ENCODE measurements at regions not wholly inside any gene's neighbourhood (a gene's known extent, or its start where the extent isn't known, plus 50 kb on each side); places are given as distances from the start of the nearest gene placed in this dataset.

DNA sequence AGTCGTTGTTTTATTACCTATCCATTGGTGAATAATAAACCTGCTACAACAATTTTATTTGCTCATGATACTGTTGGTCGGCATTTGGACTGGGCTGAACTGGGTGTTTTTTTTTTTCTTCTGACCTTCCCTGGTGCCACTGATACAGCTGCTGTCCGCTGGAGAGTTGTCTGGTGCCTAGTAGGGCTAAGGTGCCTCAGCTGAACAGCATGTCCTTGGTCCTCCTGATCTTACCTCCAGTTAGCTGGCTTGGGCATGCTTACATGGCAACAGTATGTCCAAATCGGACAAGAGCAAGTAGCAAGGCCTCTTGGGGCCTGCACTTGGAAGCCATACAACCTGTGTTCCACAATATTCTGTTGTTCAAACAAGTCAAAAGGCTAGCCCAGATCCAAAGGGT, 563.4 kb downstream of the BMP2 start:
- POLR2A ChIA-PET = no interaction called here
- CTCF ChIA-PET (ENCODE audit: low intra/inter-chr PET ratio, low total read pairs) = no interaction called here
- TF ChIP-seq, protein P1, sequence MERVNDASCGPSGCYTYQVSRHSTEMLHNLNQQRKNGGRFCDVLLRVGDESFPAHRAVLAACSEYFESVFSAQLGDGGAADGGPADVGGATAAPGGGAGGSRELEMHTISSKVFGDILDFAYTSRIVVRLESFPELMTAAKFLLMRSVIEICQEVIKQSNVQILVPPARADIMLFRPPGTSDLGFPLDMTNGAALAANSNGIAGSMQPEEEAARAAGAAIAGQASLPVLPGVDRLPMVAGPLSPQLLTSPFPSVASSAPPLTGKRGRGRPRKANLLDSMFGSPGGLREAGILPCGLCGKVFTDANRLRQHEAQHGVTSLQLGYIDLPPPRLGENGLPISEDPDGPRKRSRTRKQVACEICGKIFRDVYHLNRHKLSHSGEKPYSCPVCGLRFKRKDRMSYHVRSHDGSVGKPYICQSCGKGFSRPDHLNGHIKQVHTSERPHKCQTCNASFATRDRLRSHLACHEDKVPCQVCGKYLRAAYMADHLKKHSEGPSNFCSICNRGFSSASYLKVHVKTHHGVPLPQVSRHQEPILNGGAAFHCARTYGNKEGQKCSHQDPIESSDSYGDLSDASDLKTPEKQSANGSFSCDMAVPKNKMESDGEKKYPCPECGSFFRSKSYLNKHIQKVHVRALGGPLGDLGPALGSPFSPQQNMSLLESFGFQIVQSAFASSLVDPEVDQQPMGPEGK (CRISPR knock-in tag; IDR thresholded peaks at IDR 0.05) = no peak
- TF ChIP-seq HIVEP1 (CRISPR knock-in tag; IDR thresholded peaks at IDR 0.05) (no peak), ZNF30 (CRISPR knock-in tag; IDR thresholded peaks at IDR 0.05) (no peak), HNRNPUL1 (IDR thresholded peaks at IDR 0.05; ENCODE audit: low read depth, low read length) (no peak), SYNCRIP (IDR thresholded peaks at IDR 0.05; ENCODE audit: insufficient read depth, low read depth, low read length) (no peak), ZNF546 (CRISPR knock-in tag; conservative IDR thresholded peaks at IDR 0.05) (no peak), ZNF160 (CRISPR knock-in tag; IDR thresholded peaks at IDR 0.05) (no peak), AKAP8 (CRISPR knock-in tag; IDR thresholded peaks at IDR 0.05) (no peak), ZNF12 (CRISPR knock-in tag; IDR thresholded peaks at IDR 0.05) (no peak), ZSCAN21 (CRISPR knock-in tag; IDR thresholded peaks at IDR 0.05; ENCODE audit: borderline replicate concordance) (no peak)
- TF ChIP-seq, protein P2, sequence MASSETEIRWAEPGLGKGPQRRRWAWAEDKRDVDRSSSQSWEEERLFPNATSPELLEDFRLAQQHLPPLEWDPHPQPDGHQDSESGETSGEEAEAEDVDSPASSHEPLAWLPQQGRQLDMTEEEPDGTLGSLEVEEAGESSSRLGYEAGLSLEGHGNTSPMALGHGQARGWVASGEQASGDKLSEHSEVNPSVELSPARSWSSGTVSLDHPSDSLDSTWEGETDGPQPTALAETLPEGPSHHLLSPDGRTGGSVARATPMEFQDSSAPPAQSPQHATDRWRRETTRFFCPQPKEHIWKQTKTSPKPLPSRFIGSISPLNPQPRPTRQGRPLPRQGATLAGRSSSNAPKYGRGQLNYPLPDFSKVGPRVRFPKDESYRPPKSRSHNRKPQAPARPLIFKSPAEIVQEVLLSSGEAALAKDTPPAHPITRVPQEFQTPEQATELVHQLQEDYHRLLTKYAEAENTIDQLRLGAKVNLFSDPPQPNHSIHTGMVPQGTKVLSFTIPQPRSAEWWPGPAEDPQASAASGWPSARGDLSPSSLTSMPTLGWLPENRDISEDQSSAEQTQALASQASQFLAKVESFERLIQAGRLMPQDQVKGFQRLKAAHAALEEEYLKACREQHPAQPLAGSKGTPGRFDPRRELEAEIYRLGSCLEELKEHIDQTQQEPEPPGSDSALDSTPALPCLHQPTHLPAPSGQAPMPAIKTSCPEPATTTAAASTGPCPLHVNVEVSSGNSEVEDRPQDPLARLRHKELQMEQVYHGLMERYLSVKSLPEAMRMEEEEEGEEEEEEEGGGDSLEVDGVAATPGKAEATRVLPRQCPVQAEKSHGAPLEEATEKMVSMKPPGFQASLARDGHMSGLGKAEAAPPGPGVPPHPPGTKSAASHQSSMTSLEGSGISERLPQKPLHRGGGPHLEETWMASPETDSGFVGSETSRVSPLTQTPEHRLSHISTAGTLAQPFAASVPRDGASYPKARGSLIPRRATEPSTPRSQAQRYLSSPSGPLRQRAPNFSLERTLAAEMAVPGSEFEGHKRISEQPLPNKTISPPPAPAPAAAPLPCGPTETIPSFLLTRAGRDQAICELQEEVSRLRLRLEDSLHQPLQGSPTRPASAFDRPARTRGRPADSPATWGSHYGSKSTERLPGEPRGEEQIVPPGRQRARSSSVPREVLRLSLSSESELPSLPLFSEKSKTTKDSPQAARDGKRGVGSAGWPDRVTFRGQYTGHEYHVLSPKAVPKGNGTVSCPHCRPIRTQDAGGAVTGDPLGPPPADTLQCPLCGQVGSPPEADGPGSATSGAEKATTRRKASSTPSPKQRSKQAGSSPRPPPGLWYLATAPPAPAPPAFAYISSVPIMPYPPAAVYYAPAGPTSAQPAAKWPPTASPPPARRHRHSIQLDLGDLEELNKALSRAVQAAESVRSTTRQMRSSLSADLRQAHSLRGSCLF (CRISPR knock-in tag; IDR thresholded peaks at IDR 0.05; ENCODE audit: borderline replicate concordance) = no peak
- TF ChIP-seq, protein P3, sequence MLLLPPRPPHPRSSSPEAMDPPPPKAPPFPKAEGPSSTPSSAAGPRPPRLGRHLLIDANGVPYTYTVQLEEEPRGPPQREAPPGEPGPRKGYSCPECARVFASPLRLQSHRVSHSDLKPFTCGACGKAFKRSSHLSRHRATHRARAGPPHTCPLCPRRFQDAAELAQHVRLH (CRISPR knock-in tag; IDR thresholded peaks at IDR 0.05; ENCODE audit: borderline replicate concordance, low read depth) = no peak
- TF ChIP-seq, protein P4, sequence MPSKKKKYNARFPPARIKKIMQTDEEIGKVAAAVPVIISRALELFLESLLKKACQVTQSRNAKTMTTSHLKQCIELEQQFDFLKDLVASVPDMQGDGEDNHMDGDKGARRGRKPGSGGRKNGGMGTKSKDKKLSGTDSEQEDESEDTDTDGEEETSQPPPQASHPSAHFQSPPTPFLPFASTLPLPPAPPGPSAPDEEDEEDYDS (CRISPR knock-in tag; IDR thresholded peaks at IDR 0.05) = no peak
- TF ChIP-seq, protein P5, sequence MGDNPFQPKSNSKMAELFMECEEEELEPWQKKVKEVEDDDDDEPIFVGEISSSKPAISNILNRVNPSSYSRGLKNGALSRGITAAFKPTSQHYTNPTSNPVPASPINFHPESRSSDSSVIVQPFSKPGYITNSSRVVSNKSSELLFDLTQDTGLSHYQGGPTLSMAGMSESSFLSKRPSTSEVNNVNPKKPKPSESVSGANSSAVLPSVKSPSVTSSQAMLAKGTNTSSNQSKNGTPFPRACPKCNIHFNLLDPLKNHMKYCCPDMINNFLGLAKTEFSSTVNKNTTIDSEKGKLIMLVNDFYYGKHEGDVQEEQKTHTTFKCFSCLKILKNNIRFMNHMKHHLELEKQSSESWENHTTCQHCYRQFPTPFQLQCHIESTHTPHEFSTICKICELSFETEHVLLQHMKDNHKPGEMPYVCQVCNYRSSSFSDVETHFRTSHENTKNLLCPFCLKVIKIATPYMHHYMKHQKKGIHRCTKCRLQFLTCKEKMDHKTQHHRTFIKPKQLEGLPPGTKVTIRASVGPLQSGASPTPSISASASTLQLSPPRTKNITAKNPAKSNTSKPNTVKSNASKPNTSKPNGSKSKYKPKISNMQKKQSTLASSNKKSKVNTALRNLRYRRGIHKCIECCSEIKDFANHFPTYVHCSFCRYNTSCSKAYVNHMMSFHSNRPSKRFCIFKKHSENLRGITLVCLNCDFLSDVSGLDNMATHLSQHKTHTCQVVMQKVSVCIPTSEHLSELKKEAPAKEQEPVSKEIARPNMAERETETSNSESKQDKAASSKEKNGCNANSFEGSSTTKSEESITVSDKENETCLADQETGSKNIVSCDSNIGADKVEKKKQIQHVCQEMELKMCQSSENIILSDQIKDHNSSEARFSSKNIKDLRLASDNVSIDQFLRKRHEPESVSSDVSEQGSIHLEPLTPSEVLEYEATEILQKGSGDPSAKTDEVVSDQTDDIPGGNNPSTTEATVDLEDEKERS (CRISPR knock-in tag; IDR thresholded peaks at IDR 0.05) = no peak

More for the DNA sequence above, 563.4 kb downstream of the BMP2 start:
- Histone ChIP-seq H3K4me1 (ENCODE audit: insufficient read depth, low read length) (no peaks in the 10 kb centered on the region), H2AFZ (ENCODE audit: low read length) (no peak overlapping the region), H3K27me3 (ENCODE audit: control insufficient read depth in 1 of 2, insufficient read depth in 2 of 2, low read length in 2 of 2) (no peaks in the 10 kb centered on the region), H4K20me1 (ENCODE audit: insufficient read depth, low read length) (no peaks in the 10 kb centered on the region), H3K9ac (ENCODE audit: insufficient read depth, low read depth, low read length) (no peak overlapping the region), H3K4me3 (replicated peaks in 1 of 3; ENCODE audit: insufficient read depth in 1 of 3, low read depth in 2 of 3, low read length in 3 of 3) (no peak overlapping the region), H3K36me3 (replicated peaks in 1 of 2; ENCODE audit: control insufficient read depth in 1 of 2, insufficient read depth in 2 of 2, low read length in 2 of 2) (no peaks in the 10 kb centered on the region), H3K4me2 (ENCODE audit: low read depth, low read length) (no peak overlapping the region), H3K79me2 (ENCODE audit: insufficient read depth, low read length) (no peaks in the 10 kb centered on the region), H3K27ac (ENCODE audit: extremely low read length, insufficient read depth, low read length) (no peak overlapping the region), H3K9me3 (ENCODE audit: low read length) (no peaks in the 10 kb centered on the region)
- FAIRE-seq = no peak
- in situ Hi-C loops (cut with HindIII; ENCODE audit: extremely low pct_ligation_motif_present, low pct_unique_long_range_greater_than_20kb) = no loop called here
- no TSS peak for BruUV-seq (replicated peaks)
- ATAC-seq = no peak
- intact Hi-C loops (cut with micrococcal nuclease; ENCODE audit: unreplicated experiment) = no loop called here
- no peak for DNase-seq (ENCODE audit: low spot score)
- WGBS (ENCODE audit: low lambda C conversion rate) = 10% methylated on average over 4 of the region's 4 CpGs
